DMS 273 (cell line): ENCODE measurements at regions not wholly inside any gene's neighbourhood (a gene's known extent, or its start where the extent isn't known, plus 50 kb on each side); places are given as distances from the start of the nearest gene placed in this dataset.
"Not testable (repeated sequence)": the region's sequence is repeated elsewhere in the genome, so short reads cannot be mapped to it uniquely, and the experiment has no call there.

Experiments used
- DNase-seq: peaks from one replicate; lab custom pipeline; 2025; ENCODE audit not compliant: unreplicated experiment; lab: John Stamatoyannopoulos, UW

DNA sequence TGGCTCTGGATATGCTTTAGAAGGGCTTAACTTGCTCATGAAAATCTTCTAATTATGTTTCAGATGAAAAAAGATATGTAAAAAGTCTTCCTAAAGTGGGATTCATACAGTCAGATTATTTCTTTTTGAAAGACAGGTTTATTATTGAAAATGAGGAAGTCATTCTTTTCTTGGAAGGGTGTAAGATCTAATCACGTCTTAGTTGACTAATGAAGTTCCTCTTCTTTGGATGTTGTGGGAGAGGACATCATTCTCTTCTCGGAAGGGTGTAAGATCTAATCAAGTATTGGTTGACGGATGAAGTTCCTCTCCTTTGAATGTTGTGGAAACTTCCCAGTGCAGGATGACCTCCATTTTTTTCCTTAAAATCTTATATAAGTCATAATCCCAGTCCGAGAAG lies 74.9 kb downstream of the ALG10 start:
- no peak for DNase-seq

DNA sequence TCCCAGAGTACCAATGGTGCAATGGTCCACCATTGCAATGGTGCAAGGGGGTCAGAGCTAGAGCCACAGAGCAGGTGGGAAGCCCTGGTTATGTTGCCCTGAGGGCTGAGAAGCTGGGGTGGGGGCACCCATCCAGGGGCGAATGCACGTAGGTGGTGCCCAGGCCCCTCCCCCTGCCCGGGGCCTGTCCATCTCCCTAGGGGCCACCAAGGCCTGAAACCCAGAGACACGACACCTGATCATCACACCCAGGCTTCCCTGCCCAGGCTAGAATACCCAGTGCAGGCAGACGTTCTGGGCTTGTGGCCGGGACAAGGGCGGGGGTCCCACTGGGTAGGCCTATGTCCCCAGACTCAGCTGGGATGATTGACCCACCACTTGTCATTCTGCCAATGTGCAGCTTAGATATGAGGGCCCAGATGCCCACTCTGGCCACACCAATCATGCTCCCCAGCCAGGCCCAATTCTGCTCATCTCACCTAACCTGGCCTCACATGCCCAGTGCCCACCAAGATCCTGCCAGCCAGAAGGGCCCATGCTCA lies 83.2 kb downstream of the ALG10 start:
- no peak for DNase-seq

DNA sequence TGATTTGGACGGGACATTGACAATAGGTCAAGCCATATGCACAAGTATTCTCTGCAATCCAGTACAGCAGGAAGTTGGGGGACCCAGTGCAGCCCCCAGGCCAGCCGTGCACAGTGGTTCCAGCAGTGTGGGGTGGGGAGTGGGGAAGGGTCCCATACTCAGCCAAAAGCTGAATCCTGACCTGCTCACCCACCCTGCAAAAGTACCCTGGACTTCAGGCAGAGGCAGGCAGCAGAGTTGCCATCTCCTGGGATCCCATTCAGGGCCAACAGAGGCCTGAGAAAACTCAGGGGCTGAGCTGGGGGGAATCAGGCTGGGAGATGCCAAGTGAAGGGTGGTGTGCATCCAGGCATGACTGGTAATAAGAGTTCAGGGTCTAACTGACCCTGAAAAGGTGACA lies 83.9 kb downstream of the ALG10 start:
- DNase-seq = no peak

DNA sequence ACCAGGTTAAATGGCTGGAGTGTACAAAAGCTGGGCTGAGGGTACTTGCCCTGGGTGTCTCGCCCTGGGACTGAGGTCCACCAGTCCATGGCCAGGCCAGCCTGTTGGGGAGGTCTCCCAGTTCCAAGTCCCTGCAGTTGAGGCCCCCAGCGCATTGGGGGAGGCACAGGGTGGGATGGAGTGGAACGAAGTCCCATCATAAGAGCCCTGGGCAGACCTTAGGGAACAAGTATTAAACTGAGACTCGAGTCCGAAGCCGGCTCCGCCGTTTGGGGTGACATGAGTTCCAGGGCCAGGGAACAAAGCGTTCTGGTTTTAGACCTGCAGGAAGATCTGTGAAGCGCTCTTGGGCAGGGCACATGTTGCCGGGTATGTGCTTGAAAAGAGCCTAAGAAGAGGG lies 84.7 kb downstream of the ALG10 start:
- no peak for DNase-seq

DNA sequence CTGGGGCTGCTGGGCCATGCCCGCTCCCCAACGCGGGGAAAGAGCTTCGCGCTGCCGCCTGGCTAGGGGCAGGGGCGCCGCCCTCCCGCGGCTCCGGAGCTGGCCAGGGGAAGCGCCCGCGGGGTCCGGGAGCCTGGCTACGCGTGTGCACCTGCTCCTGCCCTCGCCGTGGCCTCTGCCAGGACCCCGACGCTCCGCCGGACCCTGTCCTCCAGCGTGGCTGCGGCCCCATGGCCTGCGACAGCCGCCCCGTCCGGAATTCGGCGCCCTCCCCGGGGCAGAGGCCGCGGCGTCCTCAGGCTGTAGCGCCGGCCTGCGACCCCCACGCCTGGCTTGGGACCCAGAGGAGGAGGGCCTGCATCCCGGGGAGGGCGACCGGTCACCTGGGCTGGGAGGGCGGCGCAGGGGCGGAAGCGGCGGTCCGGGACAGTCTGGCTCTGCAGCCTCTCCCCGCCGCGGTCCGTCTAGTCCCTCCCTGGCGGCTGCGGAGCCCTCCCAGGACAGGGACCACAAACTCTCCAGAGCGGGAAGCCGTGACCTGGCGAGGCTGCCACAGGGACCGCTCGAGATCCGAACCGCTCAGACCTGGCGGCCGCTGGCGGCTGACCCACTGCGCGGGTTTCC lies 85.6 kb downstream of the ALG10 start:
- no peak for DNase-seq

DNA sequence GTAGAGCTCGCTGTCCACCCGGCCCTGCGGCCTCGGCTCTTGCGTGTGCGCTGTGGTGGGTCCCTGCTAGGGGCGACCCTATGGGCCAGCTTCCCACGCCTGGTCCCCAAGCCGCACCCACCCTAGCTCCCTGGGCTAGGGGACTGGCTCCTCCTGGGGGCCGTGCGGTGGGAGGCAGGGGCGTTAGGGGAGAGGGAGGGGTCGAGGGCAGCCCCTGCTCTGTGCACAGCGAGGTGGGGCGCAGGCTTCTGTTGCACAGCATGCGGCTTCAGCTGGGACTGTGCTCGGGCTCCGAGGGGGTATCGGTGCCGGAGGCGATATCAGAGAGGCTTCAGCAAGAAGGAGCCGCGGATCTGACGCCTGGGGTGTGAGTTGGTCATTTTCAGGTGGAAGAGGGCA lies 86.1 kb downstream of the ALG10 start:
- DNase-seq = no peak

DNA sequence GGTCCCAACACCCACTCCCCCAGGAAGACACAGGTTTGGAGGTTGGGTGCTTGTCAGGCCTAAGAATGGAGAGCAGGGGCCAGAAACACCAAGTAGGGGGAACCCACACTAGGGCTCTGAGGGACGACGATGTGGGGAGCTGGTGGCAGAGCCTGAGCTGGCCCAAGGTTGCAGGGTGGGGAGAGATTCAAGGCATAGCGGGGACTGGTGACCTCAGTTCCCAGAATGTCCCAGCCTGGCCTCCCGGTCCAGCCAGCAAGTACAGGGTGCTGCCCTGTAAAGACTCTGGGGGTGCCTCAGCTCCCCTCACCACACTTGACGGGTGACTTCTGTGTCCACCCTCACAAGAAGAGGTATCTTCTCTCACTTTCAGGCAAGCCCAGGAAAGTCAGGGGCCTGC lies 86.7 kb downstream of the ALG10 start:
- no peak for DNase-seq

DNA sequence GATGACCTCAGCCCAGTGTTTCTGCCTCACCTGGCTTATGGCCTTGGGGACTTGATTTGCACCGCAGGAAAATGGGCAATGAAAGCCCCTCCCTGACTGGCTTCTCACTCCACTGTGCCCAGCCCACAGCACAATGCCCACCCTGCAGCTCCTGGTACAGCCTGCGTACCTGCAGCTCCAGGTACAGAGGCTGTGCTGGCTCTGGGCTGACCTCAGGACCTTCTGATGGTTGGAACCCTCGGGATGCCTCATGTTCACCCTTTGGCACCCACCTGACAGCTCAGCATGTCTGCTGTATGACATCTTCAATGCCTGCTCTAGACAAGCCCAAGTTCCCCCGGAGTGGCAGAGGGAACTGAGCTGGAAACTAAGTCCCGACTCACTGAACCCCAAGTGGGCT lies 87.1 kb downstream of the ALG10 start:
- DNase-seq = no peak

DNA sequence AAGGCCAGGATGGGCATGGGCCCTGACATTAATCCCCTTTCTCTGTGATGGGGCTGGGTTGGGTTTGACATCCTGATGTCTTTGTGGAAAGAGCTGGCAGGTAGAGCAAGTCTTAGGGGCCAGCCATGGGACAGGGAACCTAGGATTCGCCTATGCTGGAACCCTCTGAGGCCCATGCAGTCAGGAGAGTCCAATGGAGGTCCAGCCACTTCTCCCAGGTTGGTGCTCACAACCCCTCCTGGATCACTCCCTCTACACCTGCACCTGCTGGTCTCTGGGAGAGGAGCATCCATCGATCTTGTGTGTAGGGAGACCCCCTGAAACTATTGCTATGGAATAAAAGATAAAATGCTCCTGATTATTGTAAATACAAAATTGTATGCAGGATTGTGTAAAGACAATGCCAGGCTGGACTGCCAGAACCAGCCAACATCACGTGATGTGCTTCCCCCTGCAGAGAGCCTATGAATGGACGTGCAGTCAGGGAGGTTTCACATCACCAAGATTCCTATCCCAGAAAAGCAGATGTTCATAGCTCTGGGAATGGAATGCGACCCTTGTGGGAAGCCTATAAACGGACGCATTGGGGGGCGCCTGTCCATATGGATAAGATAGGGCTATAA lies 87.7 kb downstream of the ALG10 start:
- DNase-seq = not testable (repeated sequence)

DNA sequence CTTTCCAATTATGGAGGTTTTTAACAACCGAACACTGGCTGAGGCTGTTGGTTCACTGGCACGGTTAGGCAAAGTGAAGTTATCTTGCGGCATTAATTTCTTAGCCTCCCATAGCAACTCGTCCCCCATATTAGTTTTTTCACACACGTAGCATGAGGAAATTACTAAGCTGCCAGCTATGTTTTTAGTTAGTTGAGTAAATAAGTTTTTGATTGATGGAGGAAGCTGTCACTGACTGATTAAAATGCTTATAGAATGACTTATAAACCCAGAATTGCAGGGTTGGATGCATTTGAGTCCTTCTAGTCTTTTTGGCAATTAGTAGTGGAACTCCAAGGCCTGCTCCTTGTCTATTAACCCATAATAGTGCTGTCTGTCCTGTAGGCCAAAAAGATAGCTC lies 97.1 kb downstream of the ALG10 start:
- DNase-seq = no peak

DNA sequence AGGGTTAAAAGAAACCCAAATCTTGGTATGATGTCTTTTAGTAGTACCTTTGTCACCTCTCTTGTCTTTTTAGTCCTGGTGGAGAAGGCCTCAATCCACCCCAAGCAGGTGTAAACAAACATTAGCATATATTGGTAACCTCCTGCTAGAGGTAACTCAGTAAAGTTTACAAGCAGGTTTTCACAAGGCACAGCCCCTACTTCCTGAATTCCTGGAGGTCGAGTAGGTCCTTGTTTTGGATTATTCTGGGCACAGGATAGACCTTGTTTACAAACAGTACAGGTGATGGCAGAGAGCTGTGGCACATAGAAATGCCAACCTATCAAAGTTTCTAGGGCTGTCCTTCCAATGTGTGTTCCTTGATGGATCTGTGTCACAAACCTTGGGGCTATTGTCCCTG lies 99.1 kb downstream of the ALG10 start:
- DNase-seq = no peak

DNA sequence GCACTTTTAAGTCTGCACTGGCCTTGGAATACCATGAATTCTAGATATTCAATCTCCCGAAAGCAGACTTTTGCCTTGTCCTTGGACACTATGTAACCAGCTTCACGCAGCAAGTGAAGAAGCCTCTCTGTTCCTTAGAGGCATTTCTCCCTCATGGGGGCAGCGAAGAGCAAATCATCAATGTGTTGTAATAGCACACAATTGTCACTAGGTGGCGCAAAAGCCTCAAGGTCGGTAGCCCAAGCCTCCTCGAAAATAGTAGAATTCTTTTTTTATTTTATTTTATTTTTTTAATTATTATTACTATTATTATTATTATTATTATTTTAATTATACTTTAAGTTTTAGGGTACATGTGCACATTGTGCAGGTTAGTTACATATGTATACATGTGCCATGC lies 100.8 kb downstream of the ALG10 start:
- DNase-seq = peak; percentile 63

DNA sequence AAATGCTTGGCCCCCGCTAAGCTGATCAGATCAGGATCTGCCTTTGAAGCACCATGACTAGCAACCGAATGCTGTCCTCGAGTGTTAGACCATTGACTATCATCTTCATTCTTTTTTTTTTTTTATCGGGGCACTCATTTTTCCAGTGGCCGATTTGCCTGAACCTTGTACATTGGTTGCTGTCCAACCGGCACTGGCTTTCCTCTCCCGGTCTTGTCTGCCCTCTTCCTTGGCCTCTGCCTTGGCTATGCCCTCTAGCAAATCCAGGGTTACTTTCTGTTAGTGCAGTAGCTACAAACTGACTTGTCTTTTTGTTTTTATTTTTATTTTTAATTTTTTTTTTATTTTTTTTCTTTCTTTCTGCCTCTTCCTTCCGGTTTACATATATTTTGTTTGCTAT lies 102.3 kb downstream of the ALG10 start:
- DNase-seq = no peak

DNA sequence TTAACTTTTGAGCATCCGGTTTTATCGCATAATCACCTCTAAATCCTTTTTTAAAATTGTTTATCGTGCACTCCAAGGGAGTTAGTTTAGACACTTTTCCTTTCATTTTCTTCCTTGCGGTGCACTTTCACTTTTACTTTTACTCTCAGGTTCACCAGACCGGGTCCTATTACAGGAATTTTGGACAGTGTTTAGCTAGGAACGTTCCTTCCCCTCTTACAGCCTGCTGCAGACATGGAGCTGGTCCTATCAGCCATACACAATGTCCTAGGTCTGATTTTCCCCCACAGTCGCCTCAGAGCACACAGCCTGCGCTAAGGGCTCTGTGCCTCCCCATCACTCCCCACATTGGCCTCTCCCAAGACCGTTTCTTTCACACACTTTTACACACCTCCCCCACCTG lies 103.9 kb downstream of the ALG10 start:
- no peak for DNase-seq

DNA sequence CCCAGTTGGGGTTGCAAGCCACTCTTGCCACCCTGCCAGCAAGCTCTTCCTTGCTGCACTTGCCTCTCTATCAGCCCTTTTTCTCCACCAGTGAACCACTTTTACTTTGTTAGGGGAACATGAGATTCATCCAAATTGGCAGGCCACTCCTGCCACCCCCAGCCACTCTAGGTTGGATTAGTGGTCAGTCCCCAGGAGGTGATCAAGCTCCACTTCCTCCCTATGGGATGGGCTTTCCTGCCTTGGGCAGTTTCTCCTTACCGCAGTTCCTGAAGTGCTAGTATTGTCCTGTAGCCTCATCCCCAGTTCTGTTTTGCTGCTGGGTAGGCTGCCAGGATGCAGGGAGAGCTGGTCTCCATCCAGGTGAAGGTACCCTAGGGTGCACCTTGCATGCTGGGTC lies 104.5 kb downstream of the ALG10 start:
- no peak for DNase-seq

DNA sequence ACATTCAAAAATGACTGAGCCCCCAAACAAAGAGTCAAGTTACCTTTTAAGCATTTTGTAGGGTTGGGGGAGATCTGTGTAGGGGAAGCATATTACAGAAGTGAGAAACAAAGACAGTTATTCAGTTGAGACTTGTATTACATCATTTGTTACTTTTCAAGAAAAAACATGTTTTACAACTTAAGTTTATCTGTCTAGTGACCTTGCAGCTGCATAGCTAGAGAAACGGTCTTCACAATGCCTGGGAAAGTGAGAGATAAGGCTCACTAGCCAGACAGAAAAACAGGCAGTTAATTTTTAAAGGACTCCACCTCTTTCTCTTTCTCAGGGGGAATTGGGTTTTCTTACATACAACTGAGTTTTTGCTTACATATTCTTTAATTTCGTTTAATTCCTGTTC lies 105.1 kb downstream of the ALG10 start:
- DNase-seq = not testable (repeated sequence)

DNA sequence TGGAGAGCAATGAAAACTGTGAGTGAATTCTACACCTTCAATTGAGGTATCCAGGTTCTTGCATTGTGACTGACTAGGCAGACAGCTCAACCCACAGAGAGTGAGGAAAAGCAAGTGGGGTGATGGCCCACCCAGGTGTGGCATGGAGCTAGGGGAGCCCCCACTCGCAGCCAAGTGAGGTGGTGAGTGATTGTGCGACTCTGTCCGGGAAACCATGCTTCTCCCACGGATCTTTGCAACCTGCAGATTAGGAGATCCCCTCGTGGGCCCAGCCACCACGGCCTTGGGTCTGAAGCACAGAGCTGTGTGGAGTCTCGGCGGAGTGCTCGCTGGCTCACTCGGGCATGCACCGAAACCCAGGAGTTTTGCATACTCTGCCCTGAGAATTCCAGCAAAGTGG lies 120.1 kb downstream of the ALG10 start:
- DNase-seq = no peak

DNA sequence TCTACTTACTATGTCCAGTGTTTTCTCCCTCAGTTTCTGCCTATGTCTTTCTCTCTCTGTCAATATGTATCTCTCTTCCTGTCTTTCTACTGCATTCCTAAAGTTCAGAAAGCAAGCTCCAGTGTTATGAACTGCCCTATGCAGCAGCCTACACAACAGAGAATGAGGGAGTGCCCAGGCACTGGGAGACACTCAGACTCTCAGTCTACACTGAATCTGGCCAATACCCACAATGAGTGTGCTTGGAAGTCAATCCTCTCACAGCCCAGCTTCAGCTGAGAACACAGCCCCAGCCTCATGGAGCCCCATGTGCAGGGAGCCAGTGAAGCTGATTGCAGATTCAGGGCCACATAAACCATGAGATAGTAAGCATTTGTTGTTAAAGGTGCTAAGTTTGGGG lies 128.7 kb downstream of the ALG10 start:
- DNase-seq = no peak

DNA sequence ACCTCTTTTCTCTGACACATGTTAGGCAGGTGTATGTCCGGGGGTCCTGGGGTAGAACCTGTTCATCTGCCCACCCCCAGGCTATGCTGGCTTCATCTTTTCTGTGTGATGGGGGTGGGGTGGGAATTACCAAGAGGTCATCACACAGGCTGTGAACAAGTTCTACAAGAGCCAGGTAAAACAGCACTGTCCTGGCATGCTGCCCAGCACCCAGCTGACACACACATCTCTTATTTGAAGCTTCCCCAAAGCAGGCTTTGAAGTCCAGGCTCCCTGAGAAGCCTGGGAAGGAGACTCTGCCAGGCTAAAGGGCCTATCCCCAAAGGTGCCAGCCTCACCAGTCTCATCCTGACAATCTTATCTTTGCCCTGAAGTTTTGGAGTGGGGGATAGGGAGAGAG lies 141.1 kb downstream of the ALG10 start:
- no peak for DNase-seq

DNA sequence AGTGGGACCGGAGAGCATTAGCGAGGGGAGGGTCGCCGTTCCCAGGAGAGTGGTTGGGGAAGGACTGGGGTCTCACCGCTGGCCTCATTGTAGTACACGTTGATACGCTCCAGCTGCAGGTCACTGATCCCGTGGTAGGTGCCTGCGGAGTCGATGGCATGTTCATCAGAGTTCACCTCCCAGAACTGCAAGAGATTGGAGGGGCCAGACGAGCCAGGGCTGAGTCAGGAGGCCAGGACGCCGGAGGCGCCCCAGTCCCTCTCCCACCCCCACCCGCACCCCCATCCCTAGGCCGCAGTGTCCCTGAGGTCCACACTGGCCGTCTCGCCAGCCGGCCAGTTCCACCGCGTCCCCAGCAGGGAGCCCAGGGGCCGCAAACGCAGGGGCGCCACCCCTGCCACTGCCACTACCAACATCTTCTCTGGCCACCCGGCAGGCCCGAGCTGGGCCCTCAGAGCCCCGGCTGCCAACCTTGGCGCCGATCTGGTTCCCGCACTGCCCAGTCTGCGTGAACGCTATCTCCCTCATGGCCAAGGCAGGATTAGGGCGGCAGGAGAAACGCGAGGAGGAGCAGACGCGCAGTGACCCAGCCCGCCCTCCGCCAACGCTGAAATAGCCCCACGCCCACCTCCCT lies 144.2 kb downstream of the ALG10 start:
- no peak for DNase-seq

DNA sequence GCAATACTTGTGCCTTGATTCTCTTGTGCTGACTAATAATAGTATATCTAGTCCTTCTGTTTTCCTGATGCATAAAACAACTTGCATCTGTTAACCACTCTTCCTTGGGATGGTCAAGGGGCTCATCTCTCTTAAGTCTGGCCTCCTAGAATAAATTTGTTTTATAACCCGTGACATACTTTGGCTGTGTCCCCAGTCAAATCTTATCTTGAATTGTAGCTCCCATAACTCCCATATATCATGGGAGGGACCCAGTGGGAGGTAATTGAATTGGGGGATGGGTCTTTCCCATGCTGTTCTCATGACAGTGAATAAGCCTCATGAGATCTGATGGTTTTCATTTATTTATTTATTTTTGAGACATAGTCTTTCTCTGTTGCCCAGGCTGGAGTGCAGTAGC lies 146.2 kb downstream of the ALG10 start:
- not testable (repeated sequence) for DNase-seq

DNA sequence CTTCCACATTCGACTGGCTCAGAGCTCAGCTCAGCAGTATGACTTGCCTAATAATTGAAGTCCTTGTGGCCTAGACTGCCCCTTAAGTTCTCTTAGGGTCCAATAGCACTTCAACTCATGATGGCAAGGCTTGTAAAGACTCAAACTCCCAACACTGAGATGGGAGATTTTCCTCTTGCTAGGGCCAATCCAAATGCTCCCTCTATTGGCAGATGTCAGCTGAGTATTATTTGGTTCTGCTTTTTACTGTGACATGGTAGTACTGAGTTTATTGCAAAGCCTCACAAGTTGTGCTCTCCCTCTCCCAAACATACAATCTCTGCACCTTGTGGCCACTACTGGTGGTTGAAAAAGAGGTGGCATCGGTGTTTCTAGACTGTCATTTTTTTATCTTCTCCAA lies 164.2 kb downstream of the ALG10 start:
- no peak for DNase-seq

DNA sequence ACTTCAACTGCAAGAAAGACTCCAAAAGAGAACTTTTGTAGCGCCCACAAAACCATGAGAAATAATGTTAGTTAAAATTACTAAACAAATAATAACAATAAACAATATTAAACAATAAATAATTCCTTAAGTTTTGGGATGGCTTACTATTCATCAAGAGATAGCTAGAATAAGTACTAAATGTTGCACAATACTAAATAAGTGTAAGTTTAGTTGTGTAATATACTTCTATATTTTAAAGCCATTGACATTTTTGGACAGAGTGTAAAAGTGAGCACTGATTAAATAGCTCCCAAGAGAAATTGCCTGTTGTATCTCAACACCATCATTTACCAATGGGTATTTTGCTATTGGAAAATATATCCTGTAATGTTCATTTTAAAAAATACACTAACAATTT lies 166.7 kb downstream of the ALG10 start:
- no peak for DNase-seq
